WTC11 (cell line): ENCODE measurements at regions not wholly inside any gene's neighbourhood (a gene's known extent, or its start where the extent isn't known, plus 50 kb on each side); places are given as distances from the start of the nearest gene placed in this dataset.

Source experiments
- ATAC-seq: fragments of 200-7000 bp; cut with Tn5 transposase; 2 replicates; pipeline ENCODE4 v1.10.0; 2021; ENCODE audit warnings: mild to moderate bottlenecking, moderate library complexity
- CTCF ChIA-PET: fragments of 300-600 bp; sonication (Branson Sonifier 250); formaldehyde crosslinking; loops from one replicate; lab custom pipeline; 2021; ENCODE audit warnings: antibody characterized with exemption; lab: Charles Lee
- POLR2A ChIA-PET: fragments of 350-600 bp; sonication (Branson Sonifier 250); formaldehyde crosslinking; loops from one replicate; lab custom pipeline; 2021; ENCODE audit warnings: antibody characterized with exemption; lab: Charles Lee
- DNase-seq: peaks from one replicate; pipeline ENCODE4 v3.0.0; 2021; ENCODE audit warnings: low spot score
- H3K27ac Mint-ChIP-seq: 2 replicates; pipeline ENCODE4 v1.8.0; 2021; ENCODE audit warnings: mixed read lengths
- H3K27me3 Mint-ChIP-seq: 2 replicates; pipeline ENCODE4 v1.8.0; 2021; ENCODE audit warnings: low read depth, mild to moderate bottlenecking, moderate library complexity, mixed read lengths
- H3K36me3 Mint-ChIP-seq: 2 replicates; pipeline ENCODE4 v1.8.0; 2021; ENCODE audit warnings: mixed read lengths
- H3K4me1 Mint-ChIP-seq: 2 replicates; pipeline ENCODE4 v1.8.0; 2022; ENCODE audit warnings: mixed read lengths
- H3K4me3 Mint-ChIP-seq: 2 replicates; pipeline ENCODE4 v1.8.0; 2021; ENCODE audit warnings: mild to moderate bottlenecking, moderate library complexity, mixed read lengths
- H3K9me3 Mint-ChIP-seq: 2 replicates; pipeline ENCODE4 v1.8.0; 2021; ENCODE audit warnings: mixed read lengths
- ATF2 ChIP-seq: sonication (generic); formaldehyde crosslinking; IDR thresholded peaks from 2 replicates; pipeline ENCODE4 v1.8.1; 2022; ENCODE audit warnings: low read depth, missing genetic modification reagents, borderline replicate concordance
- ELF4 ChIP-seq: sonication (generic); formaldehyde crosslinking; IDR thresholded peaks from 2 replicates; pipeline ENCODE4 v1.8.1; 2022; ENCODE audit warnings: low read depth, mild to moderate bottlenecking, moderate library complexity, missing genetic modification reagents
- ERG ChIP-seq: fragments of 250-450 bp; sonication (Bioruptor Pico); IDR thresholded peaks from 2 replicates; pipeline ENCODE4 v1.8.0; 2021; ENCODE audit warnings: mild to moderate bottlenecking
- ESRRA ChIP-seq: sonication (generic); formaldehyde crosslinking; IDR thresholded peaks from 2 replicates; pipeline ENCODE4 v1.8.1; 2022; ENCODE audit warnings: mild to moderate bottlenecking, missing genetic modification reagents, borderline replicate concordance
- NFATC4 ChIP-seq: fragments of 250-450 bp; sonication (Bioruptor Pico); IDR thresholded peaks from 2 replicates; pipeline ENCODE4 v1.9.0; 2021; ENCODE audit warnings: mild to moderate bottlenecking
- NFE2L1 ChIP-seq: sonication (generic); formaldehyde crosslinking; IDR thresholded peaks from 2 replicates; pipeline ENCODE4 v1.8.1; 2023; ENCODE audit warnings: missing genetic modification reagents
- OVOL2 ChIP-seq: fragments of 250-450 bp; sonication (Bioruptor Pico); IDR thresholded peaks from 2 replicates; pipeline ENCODE4 v1.9.0; 2021; ENCODE audit warnings: mild to moderate bottlenecking, borderline replicate concordance
- PREB ChIP-seq: sonication (generic); formaldehyde crosslinking; IDR thresholded peaks from 2 replicates; pipeline ENCODE4 v1.8.1; 2022; ENCODE audit warnings: mild to moderate bottlenecking, missing genetic modification reagents, moderate library complexity, borderline replicate concordance
- RELA ChIP-seq: sonication (generic); formaldehyde crosslinking; IDR thresholded peaks from 2 replicates; pipeline ENCODE4 v1.8.1; 2022; ENCODE audit warnings: missing genetic modification reagents, mild to moderate bottlenecking, borderline replicate concordance
- STAT6 ChIP-seq: sonication (generic); formaldehyde crosslinking; conservative IDR thresholded peaks from 2 replicates; pipeline ENCODE4 v1.8.1; 2023; ENCODE audit warnings: mild to moderate bottlenecking, low read depth, missing genetic modification reagents, moderate library complexity
- TCF7 ChIP-seq: sonication (generic); formaldehyde crosslinking; IDR thresholded peaks from 2 replicates; pipeline ENCODE4 v1.8.0; 2022; ENCODE audit warnings: mild to moderate bottlenecking, low read depth, missing genetic modification reagents, moderate library complexity
- TEAD4 ChIP-seq: sonication (generic); formaldehyde crosslinking; IDR thresholded peaks from 2 replicates; pipeline ENCODE4 v1.8.0; 2022; ENCODE audit warnings: mild to moderate bottlenecking, missing genetic modification reagents
- USF2 ChIP-seq: sonication (generic); formaldehyde crosslinking; IDR thresholded peaks from 2 replicates; pipeline ENCODE4 v1.8.1; 2023; ENCODE audit warnings: mild to moderate bottlenecking, missing genetic modification reagents, moderate library complexity
- ZNF138 ChIP-seq: sonication (generic); formaldehyde crosslinking; conservative IDR thresholded peaks from 2 replicates; pipeline ENCODE4 v1.8.1; 2022; ENCODE audit warnings: mild to moderate bottlenecking, moderate library complexity, missing genetic modification reagents
- ZNF396 ChIP-seq: fragments of 250-450 bp; sonication (Bioruptor Pico); IDR thresholded peaks from 2 replicates; pipeline ENCODE4 v1.8.0; 2021; ENCODE audit warnings: mild to moderate bottlenecking, moderate library complexity, borderline replicate concordance
- ZNF416 ChIP-seq: fragments of 250-450 bp; sonication (Bioruptor Pico); IDR thresholded peaks from 2 replicates; pipeline ENCODE4 v1.9.0; 2021; ENCODE audit warnings: mild to moderate bottlenecking, inconsistent platforms
- ZSCAN18 ChIP-seq: fragments of 250-450 bp; sonication (Bioruptor Pico); IDR thresholded peaks from 2 replicates; pipeline ENCODE4 v2.1.2; 2022; ENCODE audit warnings: mild to moderate bottlenecking, moderate library complexity
- TF ChIP-seq, protein P1 (sequence below): sonication (generic); formaldehyde crosslinking; IDR thresholded peaks from 2 replicates; pipeline ENCODE4 v1.8.0; 2023; ENCODE audit warnings: mild to moderate bottlenecking, missing genetic modification reagents
- TF ChIP-seq, protein P2 (sequence below): fragments of 250-450 bp; sonication (Bioruptor Pico); IDR thresholded peaks from 2 replicates; pipeline ENCODE4 v1.9.0; 2021; ENCODE audit warnings: moderate library complexity, mild to moderate bottlenecking, inconsistent platforms, borderline replicate concordance
- TF ChIP-seq, protein P3 (sequence below): sonication (generic); formaldehyde crosslinking; IDR thresholded peaks from 2 replicates; pipeline ENCODE4 v1.8.1; 2022; ENCODE audit warnings: mild to moderate bottlenecking, moderate library complexity, missing genetic modification reagents

- TF ChIP-seq, protein P1, sequence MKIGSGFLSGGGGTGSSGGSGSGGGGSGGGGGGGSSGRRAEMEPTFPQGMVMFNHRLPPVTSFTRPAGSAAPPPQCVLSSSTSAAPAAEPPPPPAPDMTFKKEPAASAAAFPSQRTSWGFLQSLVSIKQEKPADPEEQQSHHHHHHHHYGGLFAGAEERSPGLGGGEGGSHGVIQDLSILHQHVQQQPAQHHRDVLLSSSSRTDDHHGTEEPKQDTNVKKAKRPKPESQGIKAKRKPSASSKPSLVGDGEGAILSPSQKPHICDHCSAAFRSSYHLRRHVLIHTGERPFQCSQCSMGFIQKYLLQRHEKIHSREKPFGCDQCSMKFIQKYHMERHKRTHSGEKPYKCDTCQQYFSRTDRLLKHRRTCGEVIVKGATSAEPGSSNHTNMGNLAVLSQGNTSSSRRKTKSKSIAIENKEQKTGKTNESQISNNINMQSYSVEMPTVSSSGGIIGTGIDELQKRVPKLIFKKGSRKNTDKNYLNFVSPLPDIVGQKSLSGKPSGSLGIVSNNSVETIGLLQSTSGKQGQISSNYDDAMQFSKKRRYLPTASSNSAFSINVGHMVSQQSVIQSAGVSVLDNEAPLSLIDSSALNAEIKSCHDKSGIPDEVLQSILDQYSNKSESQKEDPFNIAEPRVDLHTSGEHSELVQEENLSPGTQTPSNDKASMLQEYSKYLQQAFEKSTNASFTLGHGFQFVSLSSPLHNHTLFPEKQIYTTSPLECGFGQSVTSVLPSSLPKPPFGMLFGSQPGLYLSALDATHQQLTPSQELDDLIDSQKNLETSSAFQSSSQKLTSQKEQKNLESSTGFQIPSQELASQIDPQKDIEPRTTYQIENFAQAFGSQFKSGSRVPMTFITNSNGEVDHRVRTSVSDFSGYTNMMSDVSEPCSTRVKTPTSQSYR (CRISPR knock-in tag), result no peak
- TF ChIP-seq ZNF138 (CRISPR knock-in tag), result no peak
- TF ChIP-seq, protein P2, sequence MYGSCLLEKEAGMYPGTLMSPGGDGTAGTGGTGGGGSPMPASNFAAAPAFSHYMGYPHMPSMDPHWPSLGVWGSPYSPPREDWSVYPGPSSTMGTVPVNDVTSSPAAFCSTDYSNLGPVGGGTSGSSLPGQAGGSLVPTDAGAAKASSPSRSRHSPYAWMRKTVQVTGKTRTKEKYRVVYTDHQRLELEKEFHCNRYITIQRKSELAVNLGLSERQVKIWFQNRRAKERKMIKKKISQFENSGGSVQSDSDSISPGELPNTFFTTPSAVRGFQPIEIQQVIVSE (CRISPR knock-in tag), result no peak
- TF ChIP-seq TCF7, result no peak
- TF ChIP-seq, protein P3, sequence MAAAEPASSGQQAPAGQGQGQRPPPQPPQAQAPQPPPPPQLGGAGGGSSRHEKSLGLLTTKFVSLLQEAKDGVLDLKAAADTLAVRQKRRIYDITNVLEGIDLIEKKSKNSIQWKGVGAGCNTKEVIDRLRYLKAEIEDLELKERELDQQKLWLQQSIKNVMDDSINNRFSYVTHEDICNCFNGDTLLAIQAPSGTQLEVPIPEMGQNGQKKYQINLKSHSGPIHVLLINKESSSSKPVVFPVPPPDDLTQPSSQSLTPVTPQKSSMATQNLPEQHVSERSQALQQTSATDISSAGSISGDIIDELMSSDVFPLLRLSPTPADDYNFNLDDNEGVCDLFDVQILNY, result no peak
- no peak for TF ChIP-seq ZNF416 (CRISPR knock-in tag)
Observed at GRCh38 chr2:14932285-14932684, 299.8 kb downstream of the LRATD1 start (continued).

DNA sequence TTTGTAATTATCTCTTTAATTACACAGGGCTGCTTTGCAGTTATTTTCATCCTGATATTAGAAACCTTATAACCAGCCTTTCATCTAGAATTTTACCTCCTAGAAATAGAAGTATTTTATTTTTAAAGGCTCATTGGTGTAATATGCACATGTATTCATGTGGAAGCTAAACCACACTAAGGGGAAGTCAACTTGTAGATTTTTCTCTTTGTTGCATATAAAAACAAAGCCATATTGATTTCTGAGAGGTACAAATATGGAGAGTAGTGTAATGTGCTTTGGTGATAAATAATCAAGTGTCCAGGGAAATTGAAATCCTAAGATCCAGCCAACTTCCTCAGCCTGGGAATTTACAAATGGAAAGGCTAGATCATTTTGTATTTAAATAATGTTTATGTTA lies 301.2 kb downstream of the LRATD1 start:
- CTCF ChIA-PET, result no interaction called here
- Mint-ChIP-seq H3K27me3 (no peaks in the 10 kb centered on the region), H3K36me3 (peaks cover 5% of the 10 kb centered on the region; the same call in 1 of the 2 replicates), H3K4me3 (no peak overlapping the region), H3K9me3 (peaks cover 16% of the 10 kb centered on the region), H3K27ac (no peak overlapping the region), H3K4me1 (no peaks in the 10 kb centered on the region)
- no peak for DNase-seq
- ATAC-seq, result no peak
- POLR2A ChIA-PET, result no interaction called here
- TF ChIP-seq ZNF396 (CRISPR knock-in tag) (no peak), ERG (CRISPR knock-in tag) (no peak), ESRRA (CRISPR knock-in tag) (no peak), STAT6 (no peak), ELF4 (CRISPR knock-in tag) (no peak), TEAD4 (CRISPR knock-in tag) (no peak), PREB (CRISPR knock-in tag) (no peak), RELA (CRISPR knock-in tag) (no peak), ATF2 (CRISPR knock-in tag) (no peak), NFATC4 (no peak), NFE2L1 (CRISPR knock-in tag) (no peak), OVOL2 (CRISPR knock-in tag) (no peak), ZSCAN18 (CRISPR knock-in tag) (no peak), USF2 (CRISPR knock-in tag) (no peak)
- TF ChIP-seq, protein P1 (CRISPR knock-in tag), result no peak
